Kidney capillary endothelial cell (primary cell): ENCODE measurements at regions not wholly inside any gene's neighbourhood (a gene's known extent, or its start where the extent isn't known, plus 50 kb on each side); places are given as distances from the start of the nearest gene placed in this dataset.
"Not testable (repeated sequence)": the region's sequence is repeated elsewhere in the genome, so short reads cannot be mapped to it uniquely, and the experiment has no call there.

ENCODE experiments used
- DNase-seq: peaks from one replicate; pipeline ENCODE4 v3.0.0-alpha.2; 2018; ENCODE audit warnings: low spot score

GRCh38 chr3:147672436-147672835, 263.3 kb downstream of the ZIC1 start:
- no peak for DNase-seq

- no peak for DNase-seq
These were observed 266.6 kb downstream of the ZIC1 start for GRCh38 chr3:147675761-147676160.

- no peak for DNase-seq
These were observed 271.8 kb downstream of the ZIC1 start for GRCh38 chr3:147680837-147681483.

GRCh38 chr3:147688868-147689267, 279.7 kb downstream of the ZIC1 start:
- no peak for DNase-seq

GRCh38 chr3:147699175-147699838, 290.1 kb downstream of the ZIC1 start:
- peak; percentile 23 for DNase-seq

- DNase-seq = no peak
These were observed 292.0 kb downstream of the ZIC1 start for GRCh38 chr3:147701195-147701594.

- DNase-seq = no peak
These were observed 293.3 kb downstream of the ZIC1 start for GRCh38 chr3:147702509-147702908.

- DNase-seq = no peak
These were observed 296.5 kb downstream of the ZIC1 start for GRCh38 chr3:147705651-147706051.

- not testable (repeated sequence) for DNase-seq
These were observed 301.6 kb downstream of the ZIC1 start for GRCh38 chr3:147710753-147711152.

GRCh38 chr3:147712357-147712756, 303.2 kb downstream of the ZIC1 start:
- DNase-seq = no peak

GRCh38 chr3:147712758-147713157, 303.6 kb downstream of the ZIC1 start:
- DNase-seq = not testable (repeated sequence)

GRCh38 chr3:147713234-147714133, 304.3 kb downstream of the ZIC1 start:
- DNase-seq = no peak

GRCh38 chr3:147729641-147730040, 320.5 kb downstream of the ZIC1 start:
- no peak for DNase-seq

- no peak for DNase-seq
These were observed 321.1 kb downstream of the ZIC1 start for GRCh38 chr3:147730284-147730683.

- DNase-seq = no peak
These were observed 324.1 kb downstream of the ZIC1 start for GRCh38 chr3:147733217-147733616.

GRCh38 chr3:147735616-147736015, 326.5 kb downstream of the ZIC1 start:
- no peak for DNase-seq

- no peak for DNase-seq
These were observed 327.1 kb downstream of the ZIC1 start for GRCh38 chr3:147736226-147736625.

- no peak for DNase-seq
These were observed 328.2 kb downstream of the ZIC1 start for GRCh38 chr3:147737376-147737775.

- no peak for DNase-seq
These were observed 331.8 kb downstream of the ZIC1 start for GRCh38 chr3:147740928-147741327.

- DNase-seq = no peak
These were observed 335.8 kb downstream of the ZIC1 start for GRCh38 chr3:147744967-147745366.

GRCh38 chr3:147755310-147755709, 346.1 kb downstream of the ZIC1 start:
- DNase-seq = no peak

- no peak for DNase-seq
These were observed 347.3 kb downstream of the ZIC1 start for GRCh38 chr3:147756476-147756875.

GRCh38 chr3:147757866-147758265, 348.7 kb downstream of the ZIC1 start:
- DNase-seq = no peak
